SH-SY5Y (cell line): ENCODE measurements at regions not wholly inside any gene's neighbourhood (a gene's known extent, or its start where the extent isn't known, plus 50 kb on each side); places are given as distances from the start of the nearest gene placed in this dataset.

Source experiments
- GATA2 ChIP-seq: IDR thresholded peaks from 2 replicates; pipeline ENCODE4 v1.6.1; 2011; ENCODE audit warnings: mild to moderate bottlenecking, low read depth, low read length
- GATA3 ChIP-seq: IDR thresholded peaks from 2 replicates; pipeline ENCODE4 v1.6.1; 2011; ENCODE audit warnings: low read depth, mild to moderate bottlenecking, low read length, moderate library complexity

DNA sequence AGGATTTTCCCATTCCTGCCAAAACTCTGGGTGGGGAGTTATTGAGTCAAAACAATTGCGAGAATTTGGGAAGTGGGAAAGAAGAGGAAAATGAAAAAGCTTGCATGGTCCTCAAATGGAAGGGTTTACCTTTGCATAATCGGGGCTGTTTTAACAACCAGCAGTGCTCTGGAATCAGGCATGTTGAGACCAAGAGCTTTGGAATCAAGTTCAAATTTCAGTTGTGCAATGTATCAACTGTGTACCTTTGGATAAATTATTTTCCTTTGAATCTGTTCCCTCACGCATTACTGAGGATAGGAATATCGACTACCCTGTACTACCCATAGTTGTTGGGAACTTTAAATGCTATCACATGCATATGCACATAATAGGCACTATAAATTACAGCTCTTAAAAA, 205.5 kb downstream of the JCAD start:
- no peak for TF ChIP-seq GATA2
- no peak for TF ChIP-seq GATA3
